ENCODE measurements at regions not wholly inside any gene's neighbourhood (a gene's known extent, or its start where the extent isn't known, plus 50 kb on each side); places are given as distances from the start of the nearest gene placed in this dataset.

DNA sequence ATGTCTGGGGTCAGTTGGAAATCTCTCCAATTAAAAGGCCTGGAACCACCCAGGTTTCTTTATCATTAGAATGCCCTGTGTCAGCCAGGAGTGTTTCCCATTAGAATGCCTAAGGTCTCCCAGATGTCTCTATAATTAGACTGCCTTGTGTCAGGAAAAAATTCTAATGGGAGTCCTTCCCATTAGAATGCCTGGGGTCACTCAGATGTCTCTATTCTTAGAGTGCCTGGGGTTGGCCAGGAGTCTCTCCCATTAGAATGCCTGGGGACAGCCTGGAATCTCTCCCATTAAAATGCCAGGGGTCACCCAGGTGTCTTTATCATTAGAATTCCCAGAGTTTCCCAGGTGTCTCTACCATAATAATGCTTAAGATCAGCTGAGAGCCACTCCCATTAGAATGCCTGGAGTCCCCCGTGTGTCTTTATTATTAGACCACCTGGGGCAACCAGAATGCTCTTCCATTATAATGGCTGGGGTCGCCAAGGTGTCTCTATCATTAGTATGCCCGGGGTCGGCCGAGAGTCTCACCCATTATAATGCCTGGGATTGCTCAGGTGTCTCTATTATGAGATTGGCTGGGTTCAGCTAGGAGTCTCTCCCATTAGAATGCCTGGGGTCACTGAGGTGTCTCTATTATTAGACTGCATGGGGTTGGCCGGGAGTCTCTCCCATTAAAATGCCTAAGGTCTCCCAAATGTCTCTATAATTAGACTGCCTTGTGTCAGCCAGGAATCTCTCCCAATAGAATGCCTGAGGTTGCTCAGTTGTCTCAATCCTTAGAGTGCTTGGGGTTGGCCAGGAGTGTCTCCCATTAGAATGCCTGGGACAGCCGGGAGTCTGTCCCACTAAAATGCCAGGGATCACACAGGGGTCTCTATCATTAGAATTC lies 2254.6 kb downstream of the TP53TG3F start:
- POLR2A ChIA-PET = no interaction called here
- TF ChIP-seq, protein P1, sequence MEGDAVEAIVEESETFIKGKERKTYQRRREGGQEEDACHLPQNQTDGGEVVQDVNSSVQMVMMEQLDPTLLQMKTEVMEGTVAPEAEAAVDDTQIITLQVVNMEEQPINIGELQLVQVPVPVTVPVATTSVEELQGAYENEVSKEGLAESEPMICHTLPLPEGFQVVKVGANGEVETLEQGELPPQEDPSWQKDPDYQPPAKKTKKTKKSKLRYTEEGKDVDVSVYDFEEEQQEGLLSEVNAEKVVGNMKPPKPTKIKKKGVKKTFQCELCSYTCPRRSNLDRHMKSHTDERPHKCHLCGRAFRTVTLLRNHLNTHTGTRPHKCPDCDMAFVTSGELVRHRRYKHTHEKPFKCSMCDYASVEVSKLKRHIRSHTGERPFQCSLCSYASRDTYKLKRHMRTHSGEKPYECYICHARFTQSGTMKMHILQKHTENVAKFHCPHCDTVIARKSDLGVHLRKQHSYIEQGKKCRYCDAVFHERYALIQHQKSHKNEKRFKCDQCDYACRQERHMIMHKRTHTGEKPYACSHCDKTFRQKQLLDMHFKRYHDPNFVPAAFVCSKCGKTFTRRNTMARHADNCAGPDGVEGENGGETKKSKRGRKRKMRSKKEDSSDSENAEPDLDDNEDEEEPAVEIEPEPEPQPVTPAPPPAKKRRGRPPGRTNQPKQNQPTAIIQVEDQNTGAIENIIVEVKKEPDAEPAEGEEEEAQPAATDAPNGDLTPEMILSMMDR (IDR thresholded peaks at IDR 0.05) = no peak
- intact Hi-C loops (cut with micrococcal nuclease) = loop anchor here (10.0 kb wide), 1 partner anchor 61 kb away; no protein-coding TSS in a partner anchor

GRCh38 chr16:35714665-35715064 lies 2255.3 kb downstream of the TP53TG3F start:
- Mint-ChIP-seq H3K4me1 (ENCODE audit: low read depth) (no peaks in the 10 kb centered on the region), H3K9me3 (peaks cover 47% of the 10 kb centered on the region), H3K27me3 (no peaks in the 10 kb centered on the region), H3K27ac (no peak overlapping the region), H3K36me3 (ENCODE audit: low read depth) (no peaks in the 10 kb centered on the region), H3K4me3 (no peak overlapping the region)
- intact Hi-C loops (cut with micrococcal nuclease) = loop anchor here (10.0 kb wide), 1 partner anchor 60 kb away; no protein-coding TSS in a partner anchor
- ChIA-PET POLR2A (no interaction called here), CTCF (no interaction called here)
- DNase-seq = no peak
- ATAC-seq = no peak
- TF ChIP-seq, protein P1 (IDR thresholded peaks at IDR 0.05) = no peak

More for the DNA sequence above, 2254.6 kb downstream of the TP53TG3F start:
- Mint-ChIP-seq H3K36me3 (ENCODE audit: low read depth) (no peaks in the 10 kb centered on the region), H3K9me3 (peaks cover 41% of the 10 kb centered on the region), H3K4me3 (no peak overlapping the region), H3K4me1 (ENCODE audit: low read depth) (no peaks in the 10 kb centered on the region), H3K27me3 (no peaks in the 10 kb centered on the region), H3K27ac (no peak overlapping the region)
- no peak for DNase-seq
- ATAC-seq = no peak
- CTCF ChIA-PET = no interaction called here

DNA sequence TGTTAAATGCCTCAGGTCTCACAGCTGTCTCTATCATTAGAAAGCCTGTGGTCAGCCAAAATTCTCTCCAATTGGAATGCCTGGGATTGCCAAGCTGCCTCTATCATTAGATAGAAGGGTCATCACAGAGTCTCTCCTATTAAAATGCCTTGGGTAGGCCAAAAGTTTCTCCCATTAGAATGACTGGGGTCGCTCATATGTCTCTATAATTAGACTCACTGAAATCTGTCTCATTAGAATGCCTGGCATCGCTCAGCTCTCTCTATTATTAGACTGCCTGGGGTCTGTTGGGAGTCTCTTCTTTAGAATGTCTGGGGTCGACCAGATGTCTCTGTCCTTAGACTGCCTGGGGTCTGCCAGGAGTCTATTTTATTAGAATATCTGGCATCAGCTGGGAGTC lies 2265.1 kb downstream of the TP53TG3F start:
- TF ChIP-seq, protein P1 (IDR thresholded peaks at IDR 0.05) = no peak
- Mint-ChIP-seq H3K36me3 (ENCODE audit: low read depth) (peaks cover 2% of the 10 kb centered on the region), H3K4me1 (ENCODE audit: low read depth) (no peaks in the 10 kb centered on the region), H3K9me3 (peaks cover 43% of the 10 kb centered on the region), H3K27me3 (no peaks in the 10 kb centered on the region), H3K4me3 (no peak overlapping the region), H3K27ac (no peak overlapping the region)
- CTCF ChIA-PET = no interaction called here
- no peak for ATAC-seq
- POLR2A ChIA-PET = no interaction called here
- no peak for DNase-seq
- intact Hi-C loops (cut with micrococcal nuclease) = no loop called here

- ATAC-seq (no peak), DNase-seq (no peak)
- intact Hi-C loops (cut with micrococcal nuclease) = no loop called here
- Mint-ChIP-seq H3K36me3 (ENCODE audit: low read depth) (peaks cover 2% of the 10 kb centered on the region), H3K9me3 (peaks cover 52% of the 10 kb centered on the region), H3K4me1 (ENCODE audit: low read depth) (no peaks in the 10 kb centered on the region), H3K4me3 (no peak overlapping the region), H3K27me3 (no peaks in the 10 kb centered on the region), H3K27ac (no peak overlapping the region)
- ChIA-PET CTCF (no interaction called here), POLR2A (no interaction called here)
- TF ChIP-seq, protein P1 (IDR thresholded peaks at IDR 0.05) = no peak
Measured at GRCh38 chr16:35725949-35726348, 2266.5 kb downstream of the TP53TG3F start.

DNA sequence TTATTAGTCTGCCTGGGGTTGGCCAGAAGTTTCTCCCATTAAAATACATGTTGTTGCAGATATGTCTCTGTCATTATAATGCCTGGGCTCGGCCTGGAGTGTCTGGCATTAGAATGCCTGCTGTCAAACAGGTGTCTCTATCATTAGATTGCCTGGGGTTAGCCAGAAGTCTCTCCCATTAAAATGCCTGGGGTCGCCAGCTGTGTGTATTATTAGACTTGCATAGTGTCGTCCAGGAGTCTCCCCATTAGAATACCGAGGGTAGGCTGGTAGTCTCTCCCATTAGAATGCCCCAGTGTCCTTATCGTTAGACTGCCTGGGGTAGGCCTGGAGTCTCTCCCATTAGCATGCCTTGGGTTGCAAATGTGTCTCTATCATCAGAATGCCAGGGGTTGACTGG lies 2270.8 kb downstream of the TP53TG3F start:
- Mint-ChIP-seq H3K9me3 (peaks cover 52% of the 10 kb centered on the region), H3K27ac (no peak overlapping the region), H3K27me3 (no peaks in the 10 kb centered on the region), H3K4me3 (no peak overlapping the region), H3K36me3 (ENCODE audit: low read depth) (no peaks in the 10 kb centered on the region), H3K4me1 (ENCODE audit: low read depth) (no peaks in the 10 kb centered on the region)
- ATAC-seq = no peak
- CTCF ChIA-PET = no interaction called here
- TF ChIP-seq, protein P1 (IDR thresholded peaks at IDR 0.05) = no peak
- no peak for DNase-seq
- POLR2A ChIA-PET = no interaction called here
- intact Hi-C loops (cut with micrococcal nuclease) = no loop called here

Data from activated CD8-positive, alpha-beta T cell treated with anti-CD3 and anti-CD28 coated beads for 36 hours (primary cell).